H1 (cell line): ENCODE measurements at regions not wholly inside any gene's neighbourhood (a gene's known extent, or its start where the extent isn't known, plus 50 kb on each side); places are given as distances from the start of the nearest gene placed in this dataset.
A peak's percentile ranks its signal among the peaks of the same experiment; 100 is the strongest.

Experiments
- CTCF ChIA-PET: fragments of 300-600 bp; sonication (Branson Sonifier 250); formaldehyde crosslinking; loops from one replicate; lab custom pipeline; 2021; ENCODE audit not compliant: partially characterized antibody; lab: Charles Lee
- POLR2A ChIA-PET: fragments of 300-600 bp; sonication (Branson Sonifier 250); formaldehyde crosslinking; loops from one replicate; lab custom pipeline; 2021; ENCODE audit warnings: inconsistent platforms; ENCODE audit not compliant: partially characterized antibody; lab: Charles Lee
- DNase-seq, 2 experiments: peaks; one replicate each; pipeline versions ENCODE4 v3.0.0 to v3.0.0-alpha.2; 2010 to 2022; ENCODE audit warnings: low spot score in 2 of 2, low read depth in 1 of 2, mixed read lengths in 1 of 2
- FAIRE-seq: peaks from 2 replicates; lab custom pipeline; 2011; peaks lifted over from hg19 to GRCh38; lab: Jason Lieb, UNC
- H2AFZ ChIP-seq: 2 replicates; pipeline ENCODE4 v1.8.1; 2012; ENCODE audit warnings: low read length, inconsistent platforms
- H2AK5ac ChIP-seq: 2 replicates; pipeline ENCODE4 v1.6.1; 2013; ENCODE audit warnings: low read depth, low read length
- H2BK120ac ChIP-seq: replicated peaks from 2 replicates; pipeline ENCODE3; 2013; ENCODE audit warnings: low read depth, low read length, inconsistent platforms
- H2BK12ac ChIP-seq: 2 replicates; pipeline ENCODE4 v1.6.1; 2013; ENCODE audit warnings: low read depth, low read length
- H2BK15ac ChIP-seq: 2 replicates; pipeline ENCODE4 v1.6.1; 2013; ENCODE audit warnings: low read length
- H2BK20ac ChIP-seq: 2 replicates; pipeline ENCODE4 v1.6.1; 2013; ENCODE audit warnings: low read length
- H2BK5ac ChIP-seq: 2 replicates; pipeline ENCODE4 v1.6.1; 2013; ENCODE audit warnings: low read depth, low read length
- H3K14ac ChIP-seq: 2 replicates; pipeline ENCODE4 v1.6.1; 2013; ENCODE audit warnings: inconsistent platforms; ENCODE audit not compliant: insufficient read length
- H3K18ac ChIP-seq: 2 replicates; pipeline ENCODE4 v1.6.1; 2013; ENCODE audit warnings: low read length; ENCODE audit errors: extremely low read depth
- H3K23ac ChIP-seq: 2 replicates; pipeline ENCODE4 v1.6.1; 2013; ENCODE audit warnings: inconsistent platforms; ENCODE audit not compliant: insufficient read length
- H3K23me2 ChIP-seq: 2 replicates; pipeline ENCODE4 v1.6.1; 2013; ENCODE audit warnings: low read depth, low read length
- H3K27ac ChIP-seq: 2 replicates; pipeline ENCODE4 v1.6.1; 2011; ENCODE audit warnings: low read depth, low read length, inconsistent platforms
- H3K27me3 ChIP-seq, 4 experiments: replicated peaks in 1 of 4; 1 replicate in 1 of 4; 2 replicates in 3 of 4; pipeline versions ENCODE4 v1.6.1 to v1.8.1; 2011 to 2013; ENCODE audit warnings: low read length in 3 of 4, mild to moderate bottlenecking in 3 of 4, inconsistent platforms in 2 of 4, mixed read lengths in 2 of 4, moderate library complexity in 1 of 4; ENCODE audit not compliant: control insufficient read depth in 3 of 4, insufficient read depth in 3 of 4; ENCODE audit errors: extremely low read depth in 1 of 4
- H3K36me3 ChIP-seq, 4 experiments: 2 replicates each; pipeline versions ENCODE4 v1.6.1 to v1.8.1; 2011 to 2013; ENCODE audit warnings: mild to moderate bottlenecking in 4 of 4, low read length in 3 of 4, moderate library complexity in 2 of 4, control low read depth in 1 of 4, inconsistent platforms in 1 of 4; ENCODE audit not compliant: insufficient read depth in 4 of 4, control insufficient read depth in 2 of 4
- H3K4ac ChIP-seq: replicated peaks from 2 replicates; pipeline ENCODE3; 2013; ENCODE audit warnings: low read length, low read depth, mixed read lengths, inconsistent platforms; ENCODE audit not compliant: insufficient read length
- H3K4me1 ChIP-seq, 4 experiments: replicated peaks in 1 of 4; 1 replicate in 1 of 4; 2 replicates in 3 of 4; pipeline versions ENCODE4 v1.6.1 to v1.8.1; 2011 to 2013; ENCODE audit warnings: low read length in 3 of 4, inconsistent platforms in 2 of 4, mixed read lengths in 1 of 4; ENCODE audit not compliant: insufficient read depth in 4 of 4, control insufficient read depth in 3 of 4
- H3K4me2 ChIP-seq, 2 experiments: 2 replicates each; pipeline versions ENCODE4 v1.6.1 to v1.8.1; 2011 to 2013; ENCODE audit warnings: low read depth in 2 of 2, low read length in 2 of 2, control low read depth in 1 of 2, inconsistent platforms in 1 of 2, mild to moderate bottlenecking in 1 of 2; ENCODE audit not compliant: insufficient read depth in 1 of 2
- H3K4me3 ChIP-seq, 4 experiments: fragments of 200-600, 300-600 bp in 1 of 4; sonication (generic), shearing (Covaris generic), sonication (Bioruptor Twin) in 1 of 4; 2 replicates each; pipeline versions ENCODE4 v1.5.1 to v1.8.1; 2011 to 2016; ENCODE audit warnings: low read length in 4 of 4, low read depth in 3 of 4, control low read depth in 2 of 4, inconsistent platforms in 2 of 4, mild to moderate bottlenecking in 2 of 4, mixed read lengths in 1 of 4, moderate library complexity in 1 of 4; ENCODE audit not compliant: insufficient read depth in 2 of 4; ENCODE audit errors: extremely low read depth in 1 of 4
- H3K56ac ChIP-seq: replicated peaks from 2 replicates; pipeline ENCODE3; 2013; ENCODE audit warnings: low read depth, mild to moderate bottlenecking, mixed read lengths, low read length, inconsistent platforms; ENCODE audit not compliant: insufficient read length
- H3K79me1 ChIP-seq: 2 replicates; pipeline ENCODE4 v1.6.1; 2013; ENCODE audit warnings: low read depth, low read length, control low read depth
- H3K79me2 ChIP-seq, 2 experiments: 2 replicates each; pipeline versions ENCODE4 v1.6.1 to v1.8.1; 2012 to 2013; ENCODE audit warnings: low read length in 2 of 2, mild to moderate bottlenecking in 2 of 2, inconsistent platforms in 1 of 2; ENCODE audit not compliant: insufficient read depth in 2 of 2, control insufficient read depth in 1 of 2
- H3K9ac ChIP-seq, 4 experiments: replicated peaks in 1 of 4; 1 replicate in 1 of 4; 2 replicates in 3 of 4; pipeline versions ENCODE4 v1.6.1 to v1.8.1; 2011 to 2013; ENCODE audit warnings: low read depth in 3 of 4, low read length in 3 of 4, control low read depth in 2 of 4, mild to moderate bottlenecking in 2 of 4, moderate library complexity in 2 of 4, inconsistent platforms in 1 of 4; ENCODE audit errors: extremely low read depth in 1 of 4
- H3K9me3 ChIP-seq, 2 experiments: 2 replicates each; pipeline versions ENCODE4 v1.6.1 to v1.8.1; 2012 to 2013; ENCODE audit warnings: mild to moderate bottlenecking in 2 of 2, moderate library complexity in 2 of 2, control low read depth in 1 of 2, inconsistent platforms in 1 of 2, low read depth in 1 of 2, low read length in 1 of 2, mixed read lengths in 1 of 2; ENCODE audit not compliant: insufficient read depth in 2 of 2
- H4K20me1 ChIP-seq, 2 experiments: replicated peaks in 1 of 2; 2 replicates each; pipeline versions ENCODE3 to v1.8.1; 2011 to 2013; ENCODE audit warnings: inconsistent platforms in 2 of 2, low read length in 2 of 2, mild to moderate bottlenecking in 1 of 2; ENCODE audit not compliant: insufficient read depth in 2 of 2, control insufficient read depth in 1 of 2
- H4K5ac ChIP-seq: 2 replicates; pipeline ENCODE4 v1.6.1; 2013; ENCODE audit warnings: low read length, low read depth, mixed read lengths, inconsistent platforms; ENCODE audit not compliant: insufficient read length
- H4K8ac ChIP-seq: 2 replicates; pipeline ENCODE4 v1.8.0; 2013; ENCODE audit warnings: mild to moderate bottlenecking, moderate library complexity, low read length, inconsistent platforms; ENCODE audit not compliant: insufficient read depth; ENCODE audit errors: extremely low read depth
- H4K91ac ChIP-seq: replicated peaks from 2 replicates; pipeline ENCODE3; 2013; ENCODE audit warnings: low read length, mixed read lengths, inconsistent platforms; ENCODE audit not compliant: insufficient read length
- CTCF ChIP-seq, 3 experiments: IDR thresholded peaks; 1 replicate in 2 of 3; 2 replicates in 1 of 3; pipeline versions ENCODE4 v1.5.1 to v1.6.1; 2011; ENCODE audit warnings: low read length in 3 of 3, mild to moderate bottlenecking in 3 of 3, inconsistent platforms in 2 of 3, low read depth in 1 of 3, moderate library complexity in 1 of 3; ENCODE audit not compliant: insufficient read depth in 1 of 3; ENCODE audit errors: control extremely low read depth in 1 of 3
- EZH2 ChIP-seq: fragments of 200-600 bp; sonication (generic); IDR thresholded peaks from 2 replicates; pipeline ENCODE4 v1.7.1; 2012; ENCODE audit warnings: low read depth, mild to moderate bottlenecking, moderate library complexity, low read length, inconsistent platforms; ENCODE audit not compliant: severe bottlenecking
- HDAC2 ChIP-seq, 2 experiments: fragments of 300-600 bp in 1 of 2; sonication (generic) in 1 of 2; IDR thresholded peaks; 2 replicates each; pipeline ENCODE4 v1.6.1; 2011 to 2012; ENCODE audit warnings: low read depth in 2 of 2, low read length in 2 of 2, mild to moderate bottlenecking in 2 of 2, moderate library complexity in 2 of 2, borderline replicate concordance in 1 of 2, inconsistent platforms in 1 of 2
- JUND ChIP-seq: IDR thresholded peaks from 2 replicates; pipeline ENCODE4 v1.6.1; 2011; ENCODE audit warnings: mild to moderate bottlenecking, improper control_type of control experiment, low read length
- MAFK ChIP-seq: IDR thresholded peaks from 2 replicates; pipeline ENCODE4 v1.6.1; 2012; ENCODE audit warnings: low read depth, mild to moderate bottlenecking, improper control_type of control experiment, low read length
- MAX ChIP-seq: IDR thresholded peaks from 2 replicates; pipeline ENCODE4 v1.6.1; 2012; ENCODE audit warnings: inconsistent platforms
- RAD21 ChIP-seq, 2 experiments: IDR thresholded peaks in 1 of 2; conservative IDR thresholded peaks in 1 of 2; 2 replicates each; pipeline ENCODE4 v1.6.1; 2011; ENCODE audit warnings: low read depth in 2 of 2, low read length in 2 of 2, improper control_type of control experiment in 1 of 2, inconsistent platforms in 1 of 2, mild to moderate bottlenecking in 1 of 2, moderate library complexity in 1 of 2
- TAF7 ChIP-seq: optimal IDR thresholded peaks from 2 replicates; pipeline ENCODE3; 2011; ENCODE audit warnings: low read depth, mild to moderate bottlenecking, inconsistent platforms, low read length, moderate library complexity, borderline replicate concordance
- WGBS, 2 experiments: shearing (Covaris generic) in 1 of 2; methylation state at CpG; one replicate each; pipeline versions ENCODE4 v1.1.6 to v1.1.7; 2013 to 2015; ENCODE audit warnings: low lambda C conversion rate in 2 of 2, mixed read lengths in 2 of 2, inconsistent platforms in 1 of 2, low coverage in 1 of 2, missing lambda C conversion rate in 1 of 2; ENCODE audit not compliant: insufficient replicate concordance in 2 of 2, insufficient coverage in 1 of 2, insufficient read length in 1 of 2; ENCODE audit errors: extremely low coverage in 1 of 2, missing lambda C conversion rate in 1 of 2; 5-methylcytosine and 5-hydroxymethylcytosine counted together

- CTCF ChIA-PET, result no interaction called here
- H2BK120ac ChIP-seq, result no peak overlapping the region
- no peak overlapping the region for H2AFZ ChIP-seq
- no peak overlapping the region for H2BK20ac ChIP-seq
- no peak overlapping the region for H4K8ac ChIP-seq
- no peak overlapping the region for H3K4me3 ChIP-seq
- H3K9ac ChIP-seq, result no peak overlapping the region
- FAIRE-seq, result peak; percentile 19
- no peak for DNase-seq
- H3K79me2 ChIP-seq, result no peaks in the 10 kb centered on the region
- H2BK5ac ChIP-seq, result no peak overlapping the region
- H3K56ac ChIP-seq, result no peak overlapping the region
- no peaks in the 10 kb centered on the region for H3K27me3 ChIP-seq
- TF ChIP-seq MAFK (no peak), HDAC2 (IDR thresholded peaks at IDR 0.05; ENCODE audit: borderline replicate concordance in 1 of 2, low read depth in 2 of 2, low read length in 2 of 2) (no peak), RAD21 (IDR thresholded peaks at IDR 0.05 in 1 of 2, conservative IDR thresholded peaks at IDR 0.05 in 1 of 2; ENCODE audit: low read depth in 2 of 2, low read length in 2 of 2) (peak; percentile 54 to 57), TAF7 (no peak), JUND (no peak), CTCF (IDR thresholded peaks at IDR 0.05; ENCODE audit: control extremely low read depth in 1 of 3, insufficient read depth in 1 of 3, low read depth in 1 of 3, low read length in 3 of 3) (peak in 1 of 3 experiments; percentile 39; a peak in 1 of 4 replicates), MAX (no peak), EZH2 (no peak)
- WGBS, 2 experiments, result 100% methylated on average over 1 of the region's 1 CpG; no CpG with 5 or more reads in 1 of the 2 experiments
- H3K4me1 ChIP-seq, result no peaks in the 10 kb centered on the region
- no peaks in the 10 kb centered on the region for H3K9me3 ChIP-seq
- no peak overlapping the region for H2AK5ac ChIP-seq
- H3K4me2 ChIP-seq, result no peak overlapping the region
- H4K91ac ChIP-seq, result no peak overlapping the region
- H2BK15ac ChIP-seq, result no peak overlapping the region
- POLR2A ChIA-PET, result no interaction called here
- no peaks in the 10 kb centered on the region for H3K79me1 ChIP-seq
- no peak overlapping the region for H3K4ac ChIP-seq
- no peak overlapping the region for H3K18ac ChIP-seq
- no peak overlapping the region for H3K23ac ChIP-seq
- no peaks in the 10 kb centered on the region for H3K36me3 ChIP-seq
- H4K5ac ChIP-seq, result no peak overlapping the region
- H4K20me1 ChIP-seq, result no peaks in the 10 kb centered on the region
- no peak overlapping the region for H2BK12ac ChIP-seq
- H3K14ac ChIP-seq, result no peak overlapping the region
- H3K27ac ChIP-seq, result no peak overlapping the region
- H3K23me2 ChIP-seq, result no peaks in the 10 kb centered on the region
Measured at GRCh38 chrX:122703762-122704161, 480.3 kb upstream of the GRIA3 start.
